OCI-LY1 (cell line): ENCODE measurements at regions not wholly inside any gene's neighbourhood (a gene's known extent, or its start where the extent isn't known, plus 50 kb on each side); places are given as distances from the start of the nearest gene placed in this dataset.

Source experiments
- H2AFZ ChIP-seq: fragments of 200-600 bp; sonication (generic), shearing (Covaris generic); 2 replicates; pipeline ENCODE4 v1.6.0; 2014; ENCODE audit warnings: antibody characterized with exemption, mild to moderate bottlenecking, low read length
- H3F3A ChIP-seq: fragments of 200-600 bp; sonication (generic), shearing (Covaris generic); 2 replicates; pipeline ENCODE4 v1.6.0; 2014; ENCODE audit warnings: mild to moderate bottlenecking, antibody characterized with exemption, low read length, moderate library complexity; ENCODE audit not compliant: insufficient read depth
- H3K27ac ChIP-seq: fragments of 200-600 bp; sonication (generic); 2 replicates; pipeline ENCODE4 v1.5.1; 2014; ENCODE audit warnings: low read length, mixed run types, mild to moderate bottlenecking, low read depth; ENCODE audit not compliant: poor library complexity, severe bottlenecking
- H3K27me3 ChIP-seq: fragments of 200-600 bp; sonication (generic); 2 replicates; pipeline ENCODE4 v1.6.0; 2014; ENCODE audit warnings: antibody characterized with exemption, mild to moderate bottlenecking, low read length, moderate library complexity; ENCODE audit not compliant: insufficient read depth
- H3K36me3 ChIP-seq: fragments of 200-600 bp; sonication (generic); 2 replicates; pipeline ENCODE4 v1.6.1; 2014; ENCODE audit warnings: mild to moderate bottlenecking, antibody characterized with exemption, low read length, moderate library complexity, mixed read lengths; ENCODE audit not compliant: insufficient read depth
- H3K4me1 ChIP-seq: fragments of 200-600 bp; sonication (generic); 2 replicates; pipeline ENCODE4 v1.5.1; 2014; ENCODE audit warnings: mild to moderate bottlenecking, low read length, moderate library complexity; ENCODE audit not compliant: insufficient read depth, severe bottlenecking
- H3K4me2 ChIP-seq: fragments of 200-600 bp; sonication (generic), shearing (Covaris generic); 2 replicates; pipeline ENCODE4 v1.6.1; 2014; ENCODE audit warnings: low read length
- H3K4me3 ChIP-seq: fragments of 200-600 bp; sonication (generic); 2 replicates; pipeline ENCODE4 v1.5.1; 2014; ENCODE audit warnings: low read length, low read depth, mild to moderate bottlenecking, mixed read lengths; ENCODE audit not compliant: poor library complexity, severe bottlenecking
- H3K79me2 ChIP-seq: fragments of 200-600 bp; shearing (Covaris generic); 2 replicates; pipeline ENCODE4 v1.6.1; 2016; ENCODE audit warnings: mixed run types, low read length, mixed read lengths; ENCODE audit not compliant: insufficient read depth
- H3K9ac ChIP-seq: fragments of 200-600 bp; sonication (generic), shearing (Covaris generic); 2 replicates; pipeline ENCODE4 v1.6.1; 2014; ENCODE audit warnings: mild to moderate bottlenecking, low read length, mixed read lengths
- H3K9me2 ChIP-seq: fragments of 200-600 bp; sonication (generic), shearing (Covaris generic); 2 replicates; pipeline ENCODE4 v1.6.1; 2014; ENCODE audit warnings: low read depth, mild to moderate bottlenecking, low read length, mixed read lengths
- H3K9me3 ChIP-seq: fragments of 200-600 bp; shearing (Covaris generic); 2 replicates; pipeline ENCODE4 v1.6.1; 2014; ENCODE audit warnings: low read length, mixed read lengths
- H4K20me1 ChIP-seq: fragments of 200-600 bp; sonication (generic), shearing (Covaris generic); 2 replicates; pipeline ENCODE4 v1.6.0; 2016; ENCODE audit warnings: mild to moderate bottlenecking, low read length; ENCODE audit not compliant: insufficient read depth
- CTCF ChIP-seq: fragments of 200-600 bp; sonication (generic), shearing (Covaris generic); IDR thresholded peaks from 2 replicates; pipeline ENCODE4 v1.5.1; 2017; ENCODE audit warnings: mild to moderate bottlenecking, antibody characterized with exemption, low read length, moderate library complexity, mixed read lengths
- EZH2 ChIP-seq: fragments of 200-600 bp; sonication (generic), shearing (Covaris generic); IDR thresholded peaks from 2 replicates; pipeline ENCODE4 v1.8.0; 2017; ENCODE audit warnings: borderline replicate concordance, mixed run types, mild to moderate bottlenecking, antibody characterized with exemption, low read length, moderate library complexity, mixed read lengths

GRCh38 chr5:124591583-124591982, 154.9 kb downstream of the ZNF608 start:
- Histone ChIP-seq H3K9ac (no peak overlapping the region), H3K9me2 (no peaks in the 10 kb centered on the region), H3K27ac (no peak overlapping the region), H3K4me3 (no peak overlapping the region), H3F3A (no peaks in the 10 kb centered on the region), H3K4me1 (peaks cover under 1% of the 10 kb centered on the region), H2AFZ (no peak overlapping the region), H3K36me3 (no peaks in the 10 kb centered on the region), H3K9me3 (no peaks in the 10 kb centered on the region), H3K4me2 (no peak overlapping the region), H3K79me2 (no peaks in the 10 kb centered on the region), H3K27me3 (no peaks in the 10 kb centered on the region), H4K20me1 (no peaks in the 10 kb centered on the region)
- TF ChIP-seq CTCF: no peak
- no peak for TF ChIP-seq EZH2

- no peaks in the 10 kb centered on the region for H3K4me1 ChIP-seq
- H3K4me3 ChIP-seq: no peak overlapping the region
- no peak overlapping the region for H3K9ac ChIP-seq
- no peak overlapping the region for H2AFZ ChIP-seq
- H3K79me2 ChIP-seq: no peaks in the 10 kb centered on the region
- no peak overlapping the region for H3K27ac ChIP-seq
- no peaks in the 10 kb centered on the region for H4K20me1 ChIP-seq
- no peak overlapping the region for H3K4me2 ChIP-seq
- no peaks in the 10 kb centered on the region for H3K27me3 ChIP-seq
- H3F3A ChIP-seq: no peaks in the 10 kb centered on the region
- H3K9me2 ChIP-seq: no peaks in the 10 kb centered on the region
- H3K9me3 ChIP-seq: no peaks in the 10 kb centered on the region
- H3K36me3 ChIP-seq: no peaks in the 10 kb centered on the region
- TF ChIP-seq EZH2 (no peak), CTCF (no peak)
Measured at GRCh38 chr5:124590686-124591085, 155.8 kb downstream of the ZNF608 start.

- Histone ChIP-seq H3K4me2 (no peak overlapping the region), H4K20me1 (no peaks in the 10 kb centered on the region), H3K4me3 (no peak overlapping the region), H3K27ac (no peak overlapping the region), H3K9me3 (no peaks in the 10 kb centered on the region), H3K36me3 (no peaks in the 10 kb centered on the region), H3F3A (no peaks in the 10 kb centered on the region), H3K79me2 (no peaks in the 10 kb centered on the region), H3K9ac (no peak overlapping the region), H3K27me3 (no peaks in the 10 kb centered on the region), H3K4me1 (peaks cover 23% of the 10 kb centered on the region), H2AFZ (no peak overlapping the region), H3K9me2 (no peaks in the 10 kb centered on the region)
- TF ChIP-seq CTCF (no peak), EZH2 (no peak)
Measured at GRCh38 chr5:124587280-124587679, 159.2 kb downstream of the ZNF608 start.
